Colonic mucosa (tissue), 4 donors: ENCODE measurements at regions not wholly inside any gene's neighbourhood (a gene's known extent, or its start where the extent isn't known, plus 50 kb on each side); places are given as distances from the start of the nearest gene placed in this dataset.

Source experiments
- DNase-seq: peaks from one replicate; pipeline ENCODE4 v3.0.0-alpha.2; 2020
- H3K27ac ChIP-seq: fragments of 200-600 bp; one replicate; pipeline ENCODE4 v1.8.0; 2021
- H3K27me3 ChIP-seq: fragments of 200-600 bp; one replicate; pipeline ENCODE4 v1.8.0; 2021
- H3K36me3 ChIP-seq: fragments of 200-600 bp; one replicate; pipeline ENCODE4 v1.8.0; 2021
- H3K4me1 ChIP-seq: fragments of 200-600 bp; one replicate; pipeline ENCODE4 v1.8.0; 2021; ENCODE audit warnings: mild to moderate bottlenecking
- H3K4me3 ChIP-seq: fragments of 200-600 bp; one replicate; pipeline ENCODE4 v1.8.0; 2021
- H3K9ac ChIP-seq, 2 donors: one replicate each; pipeline ENCODE4 v1.7.0; 2013; ENCODE audit warnings: control low read depth in 2 of 2, low read depth in 2 of 2, low read length in 2 of 2
- H3K9me3 ChIP-seq: fragments of 200-600 bp; one replicate; pipeline ENCODE4 v1.8.0; 2021
- intact Hi-C: fragments of 100-400 bp; cut with DNase I; formaldehyde crosslinking; loops from one replicate; pipeline ENCODE4 v1.14.1; 2022
- TF ChIP-seq, protein P1 (sequence below): fragments of 200-600 bp; IDR thresholded peaks from one replicate; pipeline ENCODE4 v1.8.0; 2022; ENCODE audit warnings: antibody characterized with exemption, mild to moderate bottlenecking
- donor health status: healthy.
- donor health status: DM: no; HTN: no; CAD: no.
- donor health status: DM: no; HTN: no; CAD: no.

DNA sequence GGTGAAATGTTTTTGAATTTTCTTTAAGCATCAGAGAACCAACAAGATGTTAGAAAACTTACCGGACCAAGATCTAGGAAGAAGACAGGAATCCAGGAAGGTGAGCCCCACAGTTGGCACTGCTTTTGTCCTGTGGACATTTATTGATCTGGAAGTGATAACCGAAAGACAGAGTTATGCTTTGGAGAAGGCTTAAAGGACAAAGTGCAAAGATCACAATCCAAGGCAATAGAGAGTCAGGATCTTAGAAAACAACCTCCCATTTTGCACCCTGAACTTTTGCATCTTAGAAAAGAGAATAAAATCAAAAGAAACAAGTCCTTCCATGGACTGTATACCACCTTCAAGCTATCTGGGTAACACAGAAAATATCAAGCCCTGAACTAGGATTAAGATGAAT lies 129.4 kb upstream of the SRD5A2 start:
- intact Hi-C loops = no loop called here
- Histone ChIP-seq H3K4me1 (no peaks in the 10 kb centered on the region), H3K4me3 (no peak overlapping the region), H3K27me3 (no peaks in the 10 kb centered on the region), H3K36me3 (no peaks in the 10 kb centered on the region), H3K27ac (no peak overlapping the region), H3K9ac (no peak overlapping the region), H3K9me3 (no peaks in the 10 kb centered on the region)
- DNase-seq = no peak
- TF ChIP-seq, protein P1, sequence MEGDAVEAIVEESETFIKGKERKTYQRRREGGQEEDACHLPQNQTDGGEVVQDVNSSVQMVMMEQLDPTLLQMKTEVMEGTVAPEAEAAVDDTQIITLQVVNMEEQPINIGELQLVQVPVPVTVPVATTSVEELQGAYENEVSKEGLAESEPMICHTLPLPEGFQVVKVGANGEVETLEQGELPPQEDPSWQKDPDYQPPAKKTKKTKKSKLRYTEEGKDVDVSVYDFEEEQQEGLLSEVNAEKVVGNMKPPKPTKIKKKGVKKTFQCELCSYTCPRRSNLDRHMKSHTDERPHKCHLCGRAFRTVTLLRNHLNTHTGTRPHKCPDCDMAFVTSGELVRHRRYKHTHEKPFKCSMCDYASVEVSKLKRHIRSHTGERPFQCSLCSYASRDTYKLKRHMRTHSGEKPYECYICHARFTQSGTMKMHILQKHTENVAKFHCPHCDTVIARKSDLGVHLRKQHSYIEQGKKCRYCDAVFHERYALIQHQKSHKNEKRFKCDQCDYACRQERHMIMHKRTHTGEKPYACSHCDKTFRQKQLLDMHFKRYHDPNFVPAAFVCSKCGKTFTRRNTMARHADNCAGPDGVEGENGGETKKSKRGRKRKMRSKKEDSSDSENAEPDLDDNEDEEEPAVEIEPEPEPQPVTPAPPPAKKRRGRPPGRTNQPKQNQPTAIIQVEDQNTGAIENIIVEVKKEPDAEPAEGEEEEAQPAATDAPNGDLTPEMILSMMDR = no peak

DNA sequence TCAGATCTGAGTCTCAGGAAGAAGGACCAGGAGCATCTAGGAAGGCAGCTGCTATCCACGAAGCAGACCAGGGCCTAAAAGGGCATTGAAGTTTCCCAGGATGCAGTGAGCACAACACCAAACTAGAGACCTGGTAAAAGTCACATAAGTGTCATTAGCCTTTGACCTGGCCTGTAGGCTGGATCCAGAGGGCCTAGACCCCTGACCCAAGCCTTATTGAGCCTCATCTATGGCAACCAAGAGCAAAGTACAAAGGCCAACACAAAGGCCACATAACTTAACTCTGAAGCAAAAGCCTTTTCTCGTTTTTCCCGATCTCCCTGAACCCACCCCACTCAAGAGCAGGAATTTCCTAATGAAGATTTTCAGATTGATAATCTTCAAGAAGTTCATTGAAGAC lies 127.3 kb upstream of the SRD5A2 start:
- no peaks in the 10 kb centered on the region for H3K27me3 ChIP-seq
- no peak overlapping the region for H3K9ac ChIP-seq
- TF ChIP-seq, protein P1 = no peak
- no peak for DNase-seq
- intact Hi-C loops = no loop called here
- no peaks in the 10 kb centered on the region for H3K9me3 ChIP-seq
- H3K4me1 ChIP-seq = no peaks in the 10 kb centered on the region
- H3K36me3 ChIP-seq = no peaks in the 10 kb centered on the region
- H3K27ac ChIP-seq = no peak overlapping the region
- no peak overlapping the region for H3K4me3 ChIP-seq

DNA sequence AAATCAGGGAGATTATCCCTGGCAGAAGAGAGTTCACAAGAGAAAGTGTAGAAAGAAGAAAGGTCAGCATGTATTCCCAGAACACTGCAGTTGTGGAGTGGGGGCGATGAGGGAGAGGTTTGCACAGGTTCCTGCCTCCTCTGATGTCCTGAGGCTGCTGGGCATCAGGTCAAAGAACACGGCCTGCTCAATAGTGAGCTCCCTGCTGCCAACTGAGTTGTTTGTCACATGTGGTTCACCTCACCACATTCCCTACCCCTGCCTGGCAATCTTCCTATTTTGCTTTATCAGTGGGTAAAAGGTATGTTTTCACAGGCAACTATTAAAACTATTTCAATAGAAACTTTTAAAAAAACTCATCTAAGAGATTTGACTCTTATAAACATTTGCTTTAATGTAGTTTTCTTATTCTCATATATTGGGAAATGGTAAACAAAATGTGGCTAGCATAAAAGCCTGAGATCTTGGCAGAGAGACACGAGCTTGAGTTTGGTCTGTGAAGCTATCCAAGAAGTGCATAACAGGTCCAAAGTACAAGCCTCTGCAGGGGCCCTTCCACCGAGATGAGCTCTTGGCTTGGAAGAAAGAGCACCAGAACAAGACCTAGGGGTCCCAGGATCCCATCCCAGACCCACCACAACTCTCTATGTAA lies 123.9 kb upstream of the SRD5A2 start:
- Histone ChIP-seq H3K27me3 (no peaks in the 10 kb centered on the region), H3K36me3 (no peaks in the 10 kb centered on the region), H3K9me3 (no peaks in the 10 kb centered on the region), H3K4me1 (no peaks in the 10 kb centered on the region), H3K27ac (no peak overlapping the region), H3K9ac (no peak overlapping the region), H3K4me3 (no peak overlapping the region)
- intact Hi-C loops = no loop called here
- no peak for DNase-seq
- TF ChIP-seq, protein P1 = no peak

DNA sequence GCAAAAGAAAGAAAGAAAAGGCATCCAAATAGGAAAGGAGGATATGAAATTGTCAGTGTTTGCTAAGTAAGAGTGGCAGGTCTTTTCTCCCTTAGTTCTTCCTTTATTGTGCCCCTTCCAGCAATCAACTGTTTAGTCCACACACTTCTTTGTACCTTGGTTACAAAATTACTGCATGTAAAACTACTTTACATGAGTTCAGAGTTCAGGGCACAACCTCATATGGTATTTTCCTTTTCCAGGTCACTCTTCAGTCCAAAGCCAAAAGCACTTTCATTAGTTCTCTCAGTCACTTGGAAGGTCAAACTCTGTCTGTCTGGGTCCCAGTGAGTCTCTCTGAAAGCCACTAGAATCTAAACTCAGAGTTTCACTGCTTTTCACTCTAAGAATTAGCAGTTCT lies 122.5 kb upstream of the SRD5A2 start:
- Histone ChIP-seq H3K4me1 (no peaks in the 10 kb centered on the region), H3K27me3 (no peaks in the 10 kb centered on the region), H3K9ac (no peak overlapping the region), H3K9me3 (no peaks in the 10 kb centered on the region), H3K36me3 (no peaks in the 10 kb centered on the region), H3K27ac (no peak overlapping the region), H3K4me3 (no peak overlapping the region)
- intact Hi-C loops = no loop called here
- no peak for DNase-seq
- TF ChIP-seq, protein P1 = no peak

DNA sequence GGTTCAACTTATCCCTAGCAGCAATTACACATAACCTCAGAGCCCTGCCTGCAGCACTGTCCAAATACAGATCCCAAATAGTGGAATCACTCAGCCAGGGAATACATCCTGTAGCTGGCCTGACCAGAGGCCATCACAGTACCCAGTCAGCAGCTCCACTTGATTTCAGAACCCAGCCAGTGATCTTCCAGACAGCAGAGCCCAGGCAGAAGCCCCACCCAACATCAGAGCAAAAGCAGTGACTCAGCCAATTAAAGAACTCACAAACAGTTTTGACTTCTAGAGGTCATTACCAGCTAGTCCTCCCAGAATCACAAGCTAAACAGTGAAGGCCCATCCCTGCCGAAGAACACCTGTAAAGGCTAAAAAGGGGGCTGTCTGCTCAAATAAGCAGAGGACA lies 118.0 kb upstream of the SRD5A2 start:
- H3K4me1 ChIP-seq = no peaks in the 10 kb centered on the region
- no peak overlapping the region for H3K4me3 ChIP-seq
- no peak for DNase-seq
- intact Hi-C loops = no loop called here
- TF ChIP-seq, protein P1 = no peak
- H3K27ac ChIP-seq = no peak overlapping the region
- H3K9me3 ChIP-seq = peaks cover 6% of the 10 kb centered on the region
- no peaks in the 10 kb centered on the region for H3K36me3 ChIP-seq
- no peaks in the 10 kb centered on the region for H3K27me3 ChIP-seq
- H3K9ac ChIP-seq = no peak overlapping the region
